GM12874 (cell line): ENCODE measurements at regions not wholly inside any gene's neighbourhood (a gene's known extent, or its start where the extent isn't known, plus 50 kb on each side); places are given as distances from the start of the nearest gene placed in this dataset.

Experiments used
- CTCF ChIP-seq: IDR thresholded peaks from 2 replicates; pipeline ENCODE4 v1.5.1; 2011; ENCODE audit warnings: low read depth, mild to moderate bottlenecking, control low read depth, low read length, moderate library complexity; ENCODE audit not compliant: insufficient read depth

- no peak for TF ChIP-seq CTCF
These were observed 275.2 kb upstream of the CNR1 start for GRCh38 chr6:88441346-88441745.

- TF ChIP-seq CTCF, result no peak
These were observed 261.9 kb upstream of the CNR1 start for GRCh38 chr6:88428068-88428467.

- TF ChIP-seq CTCF, result no peak
These were observed 259.9 kb upstream of the CNR1 start for GRCh38 chr6:88426005-88426404.

- TF ChIP-seq CTCF, result no peak
These were observed 256.7 kb upstream of the CNR1 start for GRCh38 chr6:88422831-88423230.

GRCh38 chr6:88413459-88413858 lies 247.3 kb upstream of the CNR1 start:
- no peak for TF ChIP-seq CTCF

- no peak for TF ChIP-seq CTCF
These were observed 237.3 kb upstream of the CNR1 start for GRCh38 chr6:88403486-88403885.

GRCh38 chr6:88402909-88403308 lies 236.8 kb upstream of the CNR1 start:
- no peak for TF ChIP-seq CTCF

- no peak for TF ChIP-seq CTCF
These were observed 222.4 kb upstream of the CNR1 start for GRCh38 chr6:88388589-88388988.
